ENCODE measurements at regions not wholly inside any gene's neighbourhood (a gene's known extent, or its start where the extent isn't known, plus 50 kb on each side); places are given as distances from the start of the nearest gene placed in this dataset.

DNA sequence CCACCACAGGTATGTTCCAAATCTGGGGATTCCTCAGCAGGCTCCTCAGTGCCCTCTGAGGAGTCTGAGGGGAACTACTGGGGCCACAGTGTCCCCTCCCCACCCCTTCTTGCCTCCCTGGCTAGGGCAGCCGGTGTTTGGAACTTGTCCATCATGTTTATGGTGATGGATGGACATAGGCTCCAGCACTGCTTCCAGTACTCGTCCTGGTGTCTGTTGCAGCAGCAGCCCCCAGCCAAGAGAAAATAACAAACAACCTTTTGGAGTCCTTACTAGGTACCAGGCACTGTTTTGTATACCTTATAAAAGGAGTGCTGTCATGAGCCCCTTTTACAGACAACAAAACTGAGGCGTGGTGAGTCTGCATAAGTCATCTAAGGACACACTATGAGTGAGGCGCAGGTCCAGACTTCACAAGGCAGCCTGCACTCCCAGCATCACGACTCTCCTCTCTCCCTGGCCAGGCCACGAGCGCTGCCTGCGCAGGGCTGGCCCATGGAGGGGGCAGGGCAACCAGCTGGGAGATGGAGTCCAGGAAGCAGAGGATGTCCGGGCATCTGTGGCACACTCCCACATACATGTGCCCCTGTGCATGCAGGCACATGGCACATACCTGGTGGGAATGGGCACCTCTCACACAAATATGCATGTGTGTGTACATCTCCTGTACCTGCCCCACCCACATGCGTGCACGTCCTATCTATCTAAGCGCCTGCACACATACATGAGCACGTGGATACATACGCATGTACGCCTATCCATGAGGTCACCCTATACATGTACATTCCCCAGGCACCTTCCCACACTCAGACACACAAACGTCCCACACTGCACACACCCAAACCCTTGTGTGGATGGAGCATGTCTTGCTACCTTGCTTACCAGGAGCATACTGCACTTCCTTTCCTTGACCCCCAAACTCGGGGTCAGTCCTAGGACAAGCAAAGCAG is 152.7 kb downstream of the VEGFA start:
- no peak for DNase-seq (ENCODE audit: low read depth in 2 of 2)

DNA sequence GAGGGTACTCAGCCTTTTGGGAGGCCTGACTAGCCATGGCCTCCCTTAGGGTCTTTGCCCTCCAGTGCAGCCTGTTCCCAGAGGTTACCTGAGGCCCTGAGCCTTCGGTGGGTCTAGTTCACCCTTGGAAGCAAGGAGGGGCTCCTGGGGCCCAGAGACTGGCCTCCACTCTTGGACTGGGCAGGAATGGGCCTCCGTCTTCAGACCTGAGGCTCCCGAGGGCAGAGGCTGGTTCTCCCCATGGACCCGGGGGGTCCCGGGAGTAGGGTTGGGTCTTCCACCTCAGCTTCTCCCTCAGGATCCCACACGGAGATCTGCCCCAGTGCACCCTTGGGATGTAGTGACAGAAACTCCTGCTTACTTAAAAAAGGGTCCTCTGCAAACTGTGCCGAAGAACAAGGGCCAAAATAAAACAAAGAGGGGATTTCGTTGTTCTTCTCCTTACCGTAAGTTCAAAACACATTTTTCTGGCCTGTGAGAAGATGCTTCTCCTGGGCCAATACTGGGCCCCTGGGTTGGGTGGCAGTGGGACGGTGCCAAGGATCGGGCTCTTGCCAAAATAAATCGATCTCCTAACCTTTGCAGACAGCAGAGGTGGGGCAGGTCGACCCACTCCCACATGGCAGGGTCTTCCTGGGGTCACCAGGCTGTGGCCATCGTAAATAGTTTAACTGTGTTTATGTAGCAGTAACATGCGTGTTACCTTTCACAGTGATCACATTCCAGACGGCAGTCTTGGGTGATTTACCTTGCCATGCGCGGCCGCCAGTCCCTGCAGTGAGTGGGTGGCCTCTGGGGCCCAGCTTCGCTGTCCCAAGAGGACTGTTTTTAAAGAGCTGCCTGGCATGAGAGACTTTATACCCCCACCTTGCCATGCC is 151.8 kb downstream of the VEGFA start:
- no peak for DNase-seq (ENCODE audit: low read depth in 2 of 2)

DNA sequence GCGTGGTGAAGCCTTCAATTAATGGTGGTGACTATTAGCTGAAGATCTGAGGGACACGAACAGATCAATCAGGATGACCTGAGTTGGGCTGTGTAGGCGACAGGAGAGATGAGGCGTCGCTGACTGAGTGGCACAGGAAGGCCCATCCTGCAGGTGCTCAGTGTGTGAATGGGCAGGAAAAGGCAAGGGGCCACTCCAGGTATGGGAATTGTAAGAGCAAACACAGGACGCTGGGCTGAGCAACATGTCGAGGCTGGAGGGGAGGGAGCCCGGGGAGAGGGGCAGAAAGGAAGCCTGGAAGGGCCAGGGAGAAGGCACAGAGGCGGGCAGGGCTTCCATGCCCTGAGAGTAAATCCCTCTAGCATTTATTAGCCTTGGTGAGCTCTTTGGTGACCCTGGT is 151.0 kb downstream of the VEGFA start:
- DNase-seq (ENCODE audit: low read depth in 2 of 2), result no peak

DNA sequence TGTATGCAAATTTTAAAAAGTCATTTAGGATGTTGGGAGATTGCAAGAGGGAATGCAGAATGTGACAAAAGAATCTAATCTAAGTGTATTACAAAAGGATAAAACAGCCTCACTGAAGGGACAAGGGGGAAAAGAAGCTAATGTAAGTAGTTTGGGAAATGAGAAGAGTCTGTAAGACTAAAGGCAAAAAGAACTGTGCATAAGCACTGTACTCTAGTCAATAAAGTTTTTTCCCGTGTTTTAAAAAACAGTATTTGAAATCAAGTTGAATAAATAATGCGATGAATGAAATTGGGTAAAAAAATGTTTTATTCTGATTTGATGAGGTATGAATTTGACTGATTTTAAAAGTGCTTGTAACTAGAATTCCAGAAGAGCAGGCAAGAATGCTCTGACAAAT is 149.8 kb downstream of the VEGFA start:
- DNase-seq (ENCODE audit: low read depth in 2 of 2), result no peak

DNA sequence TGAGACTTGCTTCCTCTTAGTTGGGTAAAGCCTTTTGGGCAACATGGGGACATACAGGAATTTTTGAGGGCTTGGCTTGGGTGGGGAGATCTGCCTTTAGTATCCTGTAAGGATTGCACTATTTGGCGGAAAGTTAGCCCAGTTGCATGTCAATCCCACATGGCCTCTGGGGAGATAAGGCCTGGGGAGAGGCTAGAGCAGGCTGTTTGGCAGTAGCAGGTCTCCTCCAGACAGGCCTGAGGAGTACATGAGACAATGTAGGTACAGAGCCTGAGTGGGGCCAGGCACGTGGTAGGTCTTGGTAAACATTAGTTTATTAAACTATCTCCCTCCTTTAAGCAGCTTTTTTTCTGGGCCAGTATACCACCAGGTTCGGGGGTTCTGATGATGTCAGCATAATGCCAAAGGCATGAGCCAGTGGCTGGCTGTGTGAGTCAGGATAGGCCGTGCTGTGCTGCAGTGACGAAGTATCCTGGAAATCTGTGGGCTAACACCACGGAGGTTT is 147.9 kb downstream of the VEGFA start:
- DNase-seq (ENCODE audit: low read depth in 2 of 2), result no peak

DNA sequence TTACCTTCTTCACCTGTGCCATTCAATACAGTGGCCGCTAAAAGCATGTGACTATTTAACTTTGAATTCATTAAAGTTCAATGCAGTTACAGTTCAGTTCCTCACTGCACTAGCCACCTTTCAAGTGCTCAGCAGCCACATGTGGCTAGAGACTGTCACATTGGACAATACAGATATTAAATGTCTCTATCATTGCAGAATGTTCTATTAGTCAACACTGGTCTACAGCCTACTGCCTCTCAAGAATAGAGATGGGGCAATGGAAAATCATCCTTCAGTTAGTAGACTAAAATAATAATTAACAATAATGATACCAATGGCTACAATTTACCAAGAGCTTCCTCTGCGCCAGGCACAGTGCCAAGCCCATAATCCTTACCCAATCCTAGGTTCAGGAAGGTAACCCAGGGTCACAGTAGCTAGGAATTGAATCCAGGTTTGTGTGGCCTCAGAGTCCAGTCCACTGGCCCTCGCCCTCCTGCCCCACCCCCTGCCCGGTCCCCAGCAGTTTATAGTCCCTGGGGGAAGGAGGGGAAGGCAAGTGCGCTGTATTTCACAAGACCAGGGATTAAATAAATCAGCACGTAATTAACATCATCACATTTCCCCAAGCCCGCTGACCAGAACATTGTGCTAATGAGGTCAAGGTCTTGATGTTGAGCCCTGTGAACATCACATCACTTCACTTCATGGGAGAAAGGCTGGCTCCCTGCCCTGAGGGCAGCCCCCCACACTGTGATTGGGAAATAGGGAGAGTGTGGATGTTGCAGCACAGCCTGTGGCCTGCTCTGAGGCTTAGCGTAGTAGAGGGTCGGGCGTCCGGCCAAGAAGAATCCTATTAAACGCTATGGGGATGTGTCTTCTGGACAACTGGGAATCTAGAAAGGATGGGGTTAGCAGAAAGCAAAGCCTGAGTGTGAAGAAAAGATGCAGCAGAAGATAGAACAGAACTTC is 147.2 kb downstream of the VEGFA start:
- no peak for DNase-seq (ENCODE audit: low read depth in 2 of 2)

DNA sequence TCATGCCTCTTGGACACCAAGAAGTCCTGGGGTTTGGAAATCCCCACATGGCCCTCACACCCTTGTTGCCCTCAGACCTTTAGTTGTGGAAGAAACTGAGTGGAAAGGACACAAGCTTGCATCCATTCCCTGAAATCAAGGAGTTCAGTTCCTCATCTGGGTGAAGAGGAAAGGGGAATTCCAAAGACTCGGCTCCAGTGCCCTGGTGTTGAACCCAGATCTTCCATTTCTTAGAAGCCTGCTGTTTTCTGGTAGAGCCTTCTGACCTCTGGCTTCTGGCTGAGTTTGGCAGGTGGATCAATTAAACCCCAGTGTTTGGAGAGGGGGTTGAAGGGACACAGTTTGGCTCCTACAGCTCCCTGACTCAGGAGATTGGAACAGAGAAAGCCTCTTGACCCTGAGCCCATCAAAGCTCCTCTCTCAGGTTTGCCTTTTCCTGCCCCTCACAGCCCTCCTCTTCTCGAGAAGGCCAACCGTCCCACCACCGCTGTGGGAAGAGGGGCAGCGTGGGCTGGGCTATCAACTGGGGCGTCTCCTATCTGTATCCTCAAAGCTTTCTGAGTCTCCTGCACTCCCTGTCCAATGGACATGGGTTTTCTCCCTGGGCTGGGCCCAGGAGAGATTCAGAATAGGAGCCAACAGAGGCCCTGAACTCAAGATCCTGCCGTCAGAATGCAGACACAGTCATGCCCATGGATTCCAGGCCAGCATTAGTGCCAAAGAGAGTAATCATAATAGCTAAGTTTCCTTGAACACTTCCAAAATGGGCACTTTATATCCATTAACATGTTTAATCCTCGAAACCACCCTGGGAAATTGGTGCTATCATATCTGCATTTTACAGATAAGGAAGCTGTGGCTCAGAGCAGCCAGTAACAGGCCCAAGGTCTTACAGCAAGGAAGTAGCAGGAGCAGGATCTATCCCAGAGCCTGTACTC is 146.2 kb downstream of the VEGFA start:
- DNase-seq (ENCODE audit: low read depth in 2 of 2), result no peak

DNA sequence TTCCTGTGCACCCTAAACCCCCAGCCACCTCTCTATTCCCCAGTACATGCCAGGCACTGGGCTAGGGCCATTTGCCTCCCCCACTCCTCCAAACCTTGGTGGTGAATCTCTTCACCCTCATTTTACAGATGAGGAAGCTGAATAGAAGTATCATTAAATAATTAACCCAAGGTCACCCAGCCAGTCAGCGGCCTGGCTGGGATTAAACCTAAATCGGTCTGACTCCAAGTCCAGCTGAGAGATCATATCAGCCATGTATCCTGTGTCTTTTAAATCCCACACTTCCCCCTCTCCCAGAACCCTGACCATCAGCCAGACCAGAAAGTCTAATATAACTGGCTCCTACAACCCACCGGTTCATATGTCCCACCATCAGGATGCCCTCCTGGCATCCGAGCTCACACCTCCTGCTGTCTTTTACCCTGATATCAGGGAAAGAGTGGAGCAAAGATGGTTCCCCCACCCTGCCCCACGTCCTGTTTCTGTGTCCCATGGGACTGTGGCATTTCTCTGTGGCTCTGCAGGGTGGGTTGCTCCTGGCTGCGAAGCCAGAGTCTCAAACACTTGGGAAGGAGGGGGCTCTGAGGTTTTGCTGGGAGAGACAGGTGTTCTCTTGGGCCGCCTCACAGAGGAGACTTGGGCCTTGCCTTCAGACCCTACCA is 145.3 kb downstream of the VEGFA start:
- DNase-seq (ENCODE audit: low read depth in 2 of 2), result no peak

DNA sequence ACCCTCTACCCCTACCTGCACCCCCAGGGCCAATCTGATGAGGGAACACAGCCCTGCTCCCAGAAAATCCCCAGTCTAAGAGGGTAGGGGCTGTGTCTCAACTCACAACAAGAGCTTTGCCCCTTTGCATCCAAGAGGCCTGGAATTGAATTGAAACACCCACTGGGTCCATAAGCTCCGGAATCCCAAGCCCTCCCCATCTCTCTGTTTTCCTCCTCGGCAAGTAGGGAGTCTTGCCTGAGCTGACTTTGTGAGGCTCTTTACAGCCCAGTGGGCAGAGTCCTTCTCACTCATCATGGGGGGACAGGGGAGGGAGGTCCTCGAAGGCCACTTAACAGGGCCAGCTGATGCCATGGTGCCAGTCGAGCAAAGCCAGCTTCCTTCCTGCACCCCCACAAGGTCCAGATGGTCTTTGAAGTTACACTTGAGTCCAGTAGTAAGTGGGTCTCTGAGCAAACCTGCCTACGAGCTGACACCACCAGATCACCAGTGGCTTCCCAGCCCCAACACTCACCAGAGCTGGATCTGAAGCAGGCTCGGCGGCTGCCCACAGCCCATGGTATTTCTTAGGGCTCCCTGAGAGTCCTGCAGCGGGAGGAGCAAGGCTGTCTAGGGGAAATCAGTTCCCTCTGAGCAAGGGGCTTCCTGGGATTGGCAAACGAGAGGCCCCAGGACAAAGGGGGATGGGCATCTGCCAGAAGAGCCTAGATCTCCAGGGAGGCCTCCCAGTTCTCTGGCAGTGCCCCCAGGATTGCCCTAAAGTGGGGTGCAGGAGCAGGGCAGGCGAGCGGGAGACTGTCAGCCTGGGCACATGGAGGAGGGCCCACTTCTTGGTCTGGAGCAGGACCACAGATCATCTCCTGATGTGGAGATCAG is 144.5 kb downstream of the VEGFA start:
- DNase-seq (ENCODE audit: low read depth in 2 of 2), result no peak

DNA sequence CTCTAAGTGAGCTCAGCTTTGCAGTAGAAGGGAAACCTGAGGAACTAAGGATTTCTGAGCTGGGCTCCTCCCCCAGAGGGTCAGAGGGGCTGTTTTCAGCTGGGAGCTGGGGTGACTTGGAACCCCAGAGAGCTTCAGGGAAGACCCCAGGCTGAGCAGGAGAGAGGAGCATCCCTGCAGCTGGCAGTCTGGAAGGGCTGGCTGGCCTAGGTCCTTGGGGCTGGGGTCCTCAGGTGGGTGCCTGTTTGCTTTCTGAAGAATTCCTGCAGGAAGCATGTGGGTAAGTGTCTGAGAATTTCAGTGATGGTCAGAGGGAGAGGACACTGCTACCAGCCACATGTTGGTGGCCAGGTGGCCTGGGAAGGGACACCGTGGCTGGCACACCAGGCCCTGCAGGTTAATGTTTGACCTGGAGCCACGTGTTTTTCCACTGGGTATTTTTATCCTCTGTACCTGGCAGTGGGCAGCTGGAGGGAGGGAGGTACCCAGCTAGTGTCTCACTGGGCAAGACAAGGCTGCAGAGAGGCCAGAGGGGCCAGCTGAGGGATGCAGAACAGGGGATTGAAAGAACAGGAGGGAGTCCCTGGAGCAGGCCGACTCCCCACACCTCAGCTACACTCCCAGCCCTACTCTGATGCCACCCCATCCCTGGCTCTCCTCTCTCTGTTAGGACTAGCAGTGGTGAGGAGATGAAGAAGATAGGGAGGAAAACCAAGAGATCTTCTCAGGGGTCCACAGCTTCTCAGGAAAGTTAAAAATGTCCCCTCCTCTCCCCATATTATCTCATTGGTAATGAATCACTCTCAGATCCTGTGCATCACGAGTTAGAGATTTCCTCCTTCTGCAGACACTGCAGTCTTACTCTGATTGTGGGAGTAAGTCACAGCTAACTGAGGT is 143.6 kb downstream of the VEGFA start:
- DNase-seq (ENCODE audit: low read depth in 2 of 2), result peak in 1 of 2 donors; percentile 38

DNA sequence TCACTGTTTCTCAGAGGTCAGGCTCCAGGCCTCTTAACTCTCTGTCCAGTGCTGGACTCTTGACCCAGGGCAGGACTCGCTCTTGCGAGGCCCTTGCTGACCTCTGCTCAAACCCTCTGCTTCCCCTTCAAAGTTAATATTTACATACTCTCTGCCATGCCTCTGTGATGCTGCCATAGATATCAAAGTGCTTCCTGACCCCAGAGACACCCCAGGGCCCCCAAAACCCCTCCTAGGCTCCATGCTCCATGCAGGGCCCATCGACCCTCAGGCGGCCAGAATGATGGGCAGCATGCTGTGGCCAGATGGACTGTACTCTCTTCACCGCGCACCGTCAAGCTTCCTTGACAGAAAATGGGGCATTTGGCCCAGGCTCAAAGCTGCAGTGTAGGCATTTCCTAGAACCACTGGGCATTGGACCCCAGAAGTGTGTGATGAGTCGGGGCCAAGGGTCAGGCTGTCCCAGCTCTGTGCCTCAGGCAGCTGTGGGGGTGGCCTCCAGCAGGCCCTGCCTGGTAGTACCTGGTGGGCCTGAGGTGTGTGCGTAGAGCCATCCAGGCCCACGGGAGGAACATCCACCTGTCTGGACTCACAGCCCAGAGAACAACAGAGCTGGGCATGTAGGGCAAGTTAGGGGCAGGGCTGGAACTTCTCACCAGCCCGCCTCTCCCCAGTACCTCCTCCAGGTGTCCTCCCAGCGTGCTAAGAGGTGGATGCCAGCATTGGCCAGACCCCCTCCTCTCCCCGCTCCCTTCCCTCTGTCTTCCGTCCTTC is 142.8 kb downstream of the VEGFA start:
- no peak for DNase-seq (ENCODE audit: low read depth in 2 of 2)

DNA sequence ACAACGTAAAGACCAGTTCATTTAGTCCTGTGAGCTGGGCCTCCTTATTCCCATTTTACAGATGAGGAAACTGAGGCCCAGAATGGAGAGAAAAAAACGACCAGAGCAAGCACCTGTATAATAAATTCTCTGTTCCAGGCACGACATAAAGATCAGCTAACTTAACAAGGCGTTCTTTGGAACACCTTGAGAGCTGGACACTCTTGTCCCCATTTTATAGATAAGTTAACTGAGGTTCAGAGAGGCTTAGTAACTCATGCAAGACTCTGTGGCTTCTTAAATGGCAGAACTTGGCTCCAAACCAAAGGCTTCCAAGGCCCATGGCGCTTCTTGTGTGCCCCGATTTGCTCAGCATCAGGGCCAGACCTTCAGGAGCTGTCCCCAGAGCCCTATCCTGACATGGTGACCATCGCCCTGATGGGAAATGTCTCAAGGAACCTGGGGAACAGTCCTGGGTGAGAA is 142.1 kb downstream of the VEGFA start:
- no peak for DNase-seq (ENCODE audit: low read depth in 2 of 2)

DNA sequence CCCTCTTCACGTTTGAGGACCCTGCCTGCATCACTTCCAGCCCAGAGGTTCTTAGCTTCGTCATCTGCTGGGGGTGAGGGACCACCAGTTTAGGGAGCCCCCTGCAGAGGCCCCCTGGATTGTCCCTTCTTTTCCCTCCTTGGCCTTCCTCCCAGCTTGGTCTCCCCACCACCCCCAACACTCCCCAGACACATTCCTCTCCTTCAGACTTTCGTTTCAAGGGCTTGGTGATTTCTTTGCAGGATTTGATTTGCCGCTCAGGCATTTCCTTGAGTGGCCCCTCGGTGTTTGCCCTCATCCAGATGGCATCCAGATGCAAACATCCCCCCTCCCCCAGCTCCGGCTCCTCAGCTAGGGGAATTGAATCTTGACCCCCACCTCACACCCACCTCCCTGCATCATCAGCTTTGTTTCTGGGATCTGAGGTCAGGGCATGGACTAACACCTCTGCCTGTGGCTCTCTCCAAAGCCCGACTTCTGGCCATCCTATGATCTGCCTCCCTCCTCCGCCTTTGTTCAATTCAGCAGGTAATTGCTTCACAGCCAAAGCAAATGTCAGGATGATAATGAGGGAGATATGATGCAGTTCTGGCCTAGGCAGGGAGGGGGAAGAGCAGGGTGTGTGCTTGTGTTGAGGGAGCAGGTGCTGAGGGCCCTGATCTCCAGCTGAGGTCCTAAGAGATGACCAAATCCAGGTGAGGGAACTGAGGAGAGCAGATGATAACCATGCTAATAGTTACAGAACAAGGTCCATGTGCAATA is 141.5 kb downstream of the VEGFA start:
- no peak for DNase-seq (ENCODE audit: low read depth in 2 of 2)

DNA sequence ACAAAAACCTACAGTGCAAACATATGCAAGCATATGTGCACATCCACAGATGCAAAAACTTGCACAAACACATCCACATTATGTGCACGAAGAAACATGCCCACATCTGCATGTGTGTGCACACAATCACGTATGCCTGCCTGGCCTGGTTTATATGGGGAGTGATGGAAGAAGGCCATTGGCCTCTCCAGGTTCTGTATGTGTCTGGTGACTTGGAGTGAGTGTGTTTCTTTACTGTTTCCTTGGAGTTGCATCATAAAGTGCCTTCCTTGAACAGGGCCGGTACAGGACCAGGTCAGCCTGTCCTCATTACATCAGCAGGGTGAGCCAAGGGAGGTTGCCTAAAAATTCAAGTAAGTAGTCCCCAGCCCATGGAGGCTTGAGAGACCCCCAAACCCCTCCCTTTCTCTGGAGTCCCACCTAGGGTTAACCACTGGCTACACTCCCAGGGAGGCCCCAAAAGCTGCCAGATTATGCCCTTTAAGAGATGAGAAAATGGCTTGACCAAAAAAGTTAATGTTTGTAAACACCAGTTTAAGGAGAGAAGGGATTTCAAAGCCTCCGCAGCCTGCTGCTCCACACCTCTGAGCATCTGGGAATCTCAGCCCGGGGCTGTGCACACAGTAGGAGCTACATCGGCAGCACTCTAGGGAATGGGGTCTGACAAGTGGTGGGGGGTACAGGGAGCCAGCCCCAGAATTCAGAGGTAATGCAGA is 140.8 kb downstream of the VEGFA start:
- no peak for DNase-seq (ENCODE audit: low read depth in 2 of 2)

DNA sequence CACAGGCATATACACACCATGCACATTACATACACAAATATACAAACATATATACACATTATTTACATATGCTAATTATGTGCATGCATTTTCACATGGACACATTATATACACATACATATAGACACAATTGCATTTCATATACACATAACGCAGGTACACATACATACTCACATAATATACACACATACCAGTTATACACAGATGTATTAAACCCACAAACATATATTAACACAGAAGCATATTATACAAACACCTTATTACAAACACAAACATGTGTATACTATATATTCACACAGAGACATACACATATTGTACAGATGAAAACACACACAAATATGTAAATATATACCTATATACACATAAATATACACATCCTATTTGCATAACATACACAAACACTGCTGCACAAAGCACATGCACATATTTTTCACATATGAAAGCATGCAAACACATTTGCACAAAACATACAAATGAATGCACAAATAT is 140.2 kb downstream of the VEGFA start:
- no peak for DNase-seq (ENCODE audit: low read depth in 2 of 2)

All from lung microvascular endothelial cell (primary cell).